ENCODE measurements at regions not wholly inside any gene's neighbourhood (a gene's known extent, or its start where the extent isn't known, plus 50 kb on each side); places are given as distances from the start of the nearest gene placed in this dataset.

DNA sequence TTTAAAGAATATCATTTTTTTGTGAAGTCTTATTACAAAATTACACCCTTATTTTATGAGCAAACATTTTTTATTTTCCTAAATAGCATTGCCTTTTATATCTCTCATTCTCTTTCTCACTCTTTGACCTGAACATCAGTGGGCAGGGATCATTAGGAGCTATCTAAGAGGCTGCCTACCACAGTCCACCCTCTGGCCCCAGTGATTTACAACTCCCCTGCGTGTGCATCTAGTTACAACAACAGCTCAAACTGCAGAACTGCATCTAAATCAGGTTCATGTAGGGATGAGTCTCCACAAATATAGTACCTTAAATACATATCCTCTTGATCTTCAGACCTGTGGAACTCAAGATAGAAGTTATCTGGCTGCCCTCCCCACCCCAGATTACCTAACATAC lies 172.4 kb upstream of the CXCR4 start:
- Histone ChIP-seq H3K27ac (ENCODE audit: insufficient read length, low read depth, low read length) (no peak overlapping the region), H3K4me1 (ENCODE audit: insufficient read depth, low read length) (no peaks in the 10 kb centered on the region), H2BK15ac (ENCODE audit: low read depth, low read length) (no peak overlapping the region), H3K18ac (ENCODE audit: insufficient read length, low read depth, low read length) (no peak overlapping the region), H2BK5ac (ENCODE audit: insufficient read length, low read length) (no peak overlapping the region), H3T11ph (ENCODE audit: low read length) (no peak overlapping the region), H3K79me1 (ENCODE audit: insufficient read depth, low read depth, low read length, poor library complexity, severe bottlenecking) (no peaks in the 10 kb centered on the region), H3K23me2 (ENCODE audit: insufficient read length, low read depth, low read length, poor library complexity, severe bottlenecking) (no peaks in the 10 kb centered on the region), H2BK120ac (ENCODE audit: low read depth, low read length, poor library complexity, severe bottlenecking) (no peak overlapping the region), H3K4me2 (ENCODE audit: insufficient read depth, insufficient read length, low read length) (no peak overlapping the region), H3K27me3 (ENCODE audit: insufficient read depth, low read length) (no peaks in the 10 kb centered on the region; the same call in 1 of the 2 replicates), H3K9ac (ENCODE audit: extremely low read depth, insufficient read length, low read length) (no peak overlapping the region), H3K56ac (ENCODE audit: insufficient read length, low read depth, low read length) (no peak overlapping the region), H4K91ac (ENCODE audit: insufficient read length, low read depth, low read length) (no peak overlapping the region), H2BK20ac (ENCODE audit: low read depth, low read length, poor library complexity, severe bottlenecking) (no peak overlapping the region), H4K20me1 (ENCODE audit: control insufficient read depth, insufficient read depth, insufficient read length) (no peaks in the 10 kb centered on the region), H2BK12ac (ENCODE audit: insufficient read length, low read depth, low read length) (no peak overlapping the region), H3K23ac (ENCODE audit: insufficient read length, low read depth, low read length) (no peak overlapping the region), H4K5ac (ENCODE audit: insufficient read length, low read depth, low read length) (no peak overlapping the region), H4K8ac (replicated peaks; ENCODE audit: insufficient read length, low read depth, low read length) (no peak overlapping the region), H3K14ac (ENCODE audit: insufficient read depth, low read length) (no peak overlapping the region), H3K4ac (ENCODE audit: low read depth, low read length) (no peak overlapping the region), H3K79me2 (ENCODE audit: insufficient read depth, low read length) (no peaks in the 10 kb centered on the region), H3K9me3 (ENCODE audit: control insufficient read depth, low read depth, low read length) (no peaks in the 10 kb centered on the region), H2AFZ (ENCODE audit: low read length) (no peak overlapping the region), H2AK5ac (ENCODE audit: insufficient read length, low read length) (no peak overlapping the region)
- no peaks in the 10 kb centered on the region for H3K36me3 Mint-ChIP-seq (ENCODE audit: insufficient read depth in 1 of 3, low read depth in 3 of 3)
- H3K4me3 Mint-ChIP-seq: no peak overlapping the region
- H3K27me3 Mint-ChIP-seq (ENCODE audit: low read depth): no peaks in the 10 kb centered on the region
- no peaks in the 10 kb centered on the region for H3K9me3 Mint-ChIP-seq
- TF ChIP-seq, protein P1, sequence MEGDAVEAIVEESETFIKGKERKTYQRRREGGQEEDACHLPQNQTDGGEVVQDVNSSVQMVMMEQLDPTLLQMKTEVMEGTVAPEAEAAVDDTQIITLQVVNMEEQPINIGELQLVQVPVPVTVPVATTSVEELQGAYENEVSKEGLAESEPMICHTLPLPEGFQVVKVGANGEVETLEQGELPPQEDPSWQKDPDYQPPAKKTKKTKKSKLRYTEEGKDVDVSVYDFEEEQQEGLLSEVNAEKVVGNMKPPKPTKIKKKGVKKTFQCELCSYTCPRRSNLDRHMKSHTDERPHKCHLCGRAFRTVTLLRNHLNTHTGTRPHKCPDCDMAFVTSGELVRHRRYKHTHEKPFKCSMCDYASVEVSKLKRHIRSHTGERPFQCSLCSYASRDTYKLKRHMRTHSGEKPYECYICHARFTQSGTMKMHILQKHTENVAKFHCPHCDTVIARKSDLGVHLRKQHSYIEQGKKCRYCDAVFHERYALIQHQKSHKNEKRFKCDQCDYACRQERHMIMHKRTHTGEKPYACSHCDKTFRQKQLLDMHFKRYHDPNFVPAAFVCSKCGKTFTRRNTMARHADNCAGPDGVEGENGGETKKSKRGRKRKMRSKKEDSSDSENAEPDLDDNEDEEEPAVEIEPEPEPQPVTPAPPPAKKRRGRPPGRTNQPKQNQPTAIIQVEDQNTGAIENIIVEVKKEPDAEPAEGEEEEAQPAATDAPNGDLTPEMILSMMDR (conservative IDR thresholded peaks at IDR 0.05): no peak
- WGBS (ENCODE audit: extremely low coverage, insufficient read length, low lambda C conversion rate): no CpG with 5 or more reads among the region's 1 CpG
- DNase-seq: no peak
- H3K4me1 Mint-ChIP-seq: no peaks in the 10 kb centered on the region
- no peak overlapping the region for H3K27ac Mint-ChIP-seq
